HG03469 (cell line): ENCODE measurements at regions not wholly inside any gene's neighbourhood (a gene's known extent, or its start where the extent isn't known, plus 50 kb on each side); places are given as distances from the start of the nearest gene placed in this dataset.
"Not testable (repeated sequence)": the region's sequence is repeated elsewhere in the genome, so short reads cannot be mapped to it uniquely, and the experiment has no call there.

ENCODE experiments used
- ATAC-seq: cut with Tn5 transposase; IDR thresholded peaks from one replicate; pipeline ENCODE4 v1.9.1; 2021; ENCODE audit warnings: mild to moderate bottlenecking, moderate library complexity, moderate number of reproducible peaks; ENCODE audit not compliant: unreplicated experiment

DNA sequence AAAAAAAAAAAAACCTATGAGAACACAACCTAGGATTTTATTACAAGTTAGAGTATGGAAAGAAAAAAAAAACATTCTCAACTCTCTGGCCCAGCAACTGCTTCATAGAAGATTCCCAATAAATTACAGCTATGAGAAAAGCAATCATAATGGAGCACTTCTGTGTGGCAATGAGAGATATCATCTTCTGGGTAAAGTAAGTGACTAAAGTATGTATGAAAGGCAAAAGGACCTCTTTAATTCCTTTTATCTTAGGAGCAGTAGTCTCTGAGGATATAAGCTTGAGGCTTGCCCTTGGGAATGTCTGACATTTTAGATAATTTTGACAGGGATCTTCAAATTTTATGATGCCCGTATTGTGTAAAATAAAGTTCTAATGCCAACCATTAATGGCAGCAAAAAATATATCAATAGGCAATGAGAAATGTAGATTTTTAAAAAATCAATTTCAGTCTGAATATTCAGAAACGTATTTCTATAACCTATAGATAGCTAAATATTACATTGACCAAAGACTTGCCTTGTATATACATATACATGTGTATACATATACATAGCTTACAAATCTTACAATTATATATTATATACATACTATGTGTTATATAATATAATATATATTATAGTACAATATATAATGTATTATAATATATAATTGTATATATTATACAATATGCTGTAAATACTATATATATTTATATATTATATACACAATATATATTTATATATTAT lies 823.9 kb upstream of the SLITRK1 start:
- no peak for ATAC-seq

DNA sequence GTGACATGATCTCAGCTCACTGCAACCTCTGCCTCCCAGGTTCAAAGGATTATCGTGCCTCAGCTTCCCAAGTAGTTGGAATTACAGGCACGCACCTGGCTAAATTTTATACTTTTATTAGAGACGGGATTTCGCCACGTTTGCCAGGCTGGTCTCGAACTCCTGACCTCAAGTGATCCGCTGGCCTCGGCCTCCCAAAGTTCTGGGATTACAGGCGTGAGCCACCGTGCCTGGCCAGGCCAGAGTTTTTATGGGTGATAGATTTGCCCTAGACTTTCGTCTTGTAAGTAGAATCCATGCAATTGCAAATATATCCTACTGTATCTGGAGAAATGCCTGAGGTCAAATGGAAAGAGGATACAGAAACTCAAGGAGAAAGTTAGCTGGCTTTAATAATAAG lies 819.9 kb upstream of the SLITRK1 start:
- no peak for ATAC-seq

DNA sequence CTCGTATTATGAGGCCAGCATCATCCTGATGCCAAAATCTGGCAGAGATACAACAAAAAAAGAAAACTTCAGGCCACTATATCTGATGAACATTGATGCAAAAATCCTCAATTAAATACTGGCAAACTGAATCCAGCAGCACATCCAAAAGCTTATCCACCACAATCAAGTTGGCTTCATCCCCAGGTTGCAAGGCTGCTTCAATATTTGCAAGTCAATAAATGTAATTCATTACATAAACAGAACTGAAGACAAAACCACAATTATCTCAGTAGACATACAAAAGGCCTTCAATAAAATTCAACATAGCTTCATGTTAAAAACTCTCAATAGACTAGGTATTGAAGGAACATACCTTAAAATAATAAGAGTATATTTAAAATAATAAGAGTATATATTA lies 815.3 kb upstream of the SLITRK1 start:
- ATAC-seq = not testable (repeated sequence)

DNA sequence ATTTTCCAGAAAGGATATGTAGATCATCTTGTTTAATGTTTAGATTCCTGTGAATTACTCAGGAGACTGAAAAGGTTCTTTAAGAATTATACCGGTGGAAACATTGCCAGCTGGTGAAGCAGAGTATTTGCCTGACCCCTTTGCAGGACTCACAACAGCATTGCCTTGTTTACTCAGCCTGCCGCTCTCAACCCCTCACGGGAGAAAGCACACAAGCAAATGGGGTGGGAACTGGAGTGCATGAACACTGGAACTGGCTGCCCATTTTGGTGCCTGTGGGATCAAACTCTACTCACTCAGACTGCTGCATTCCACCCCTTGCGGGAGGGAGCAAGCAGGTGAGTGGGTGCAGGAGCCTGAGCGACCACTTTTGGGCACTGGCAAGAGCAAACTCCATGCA lies 804.7 kb upstream of the SLITRK1 start:
- ATAC-seq = no peak

DNA sequence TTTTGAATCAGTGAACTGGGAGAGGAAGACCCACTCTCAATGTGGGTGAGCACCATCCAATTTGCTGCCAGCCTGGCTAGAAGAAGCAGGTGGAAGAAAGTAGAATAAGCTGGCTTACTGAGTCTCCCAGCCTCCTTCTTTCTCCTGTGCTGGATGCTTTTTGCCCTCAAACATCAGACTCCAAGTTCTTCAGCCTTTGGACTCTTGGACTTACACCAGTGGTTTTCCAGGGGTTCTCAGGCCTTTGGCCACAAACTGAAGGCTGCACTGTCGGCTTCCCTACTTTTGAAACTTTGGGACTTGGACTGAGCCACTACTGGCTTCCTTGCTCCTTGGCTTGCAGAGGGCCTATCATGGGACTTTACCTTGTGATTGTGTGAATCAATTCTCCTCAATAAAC lies 804.2 kb upstream of the SLITRK1 start:
- no peak for ATAC-seq

DNA sequence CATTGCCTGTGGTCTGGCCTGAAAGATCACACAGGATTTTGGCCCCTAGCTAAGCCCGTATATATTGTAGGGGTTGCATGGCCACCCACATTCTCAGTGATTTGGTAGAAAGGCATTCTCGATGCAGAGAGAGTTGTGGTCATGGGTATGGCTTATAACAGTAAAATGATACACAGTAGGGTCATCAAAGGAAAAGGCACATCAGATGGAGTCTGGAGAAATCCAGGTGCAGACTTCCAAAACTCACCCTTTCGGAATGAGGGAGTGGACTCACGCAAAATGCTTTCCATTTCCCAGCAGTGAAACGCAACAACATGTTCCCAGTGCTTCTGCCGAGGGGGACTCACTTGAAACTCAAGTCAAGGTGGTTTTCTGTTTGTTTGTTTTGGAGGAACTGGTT lies 802.5 kb upstream of the SLITRK1 start:
- ATAC-seq = no peak

DNA sequence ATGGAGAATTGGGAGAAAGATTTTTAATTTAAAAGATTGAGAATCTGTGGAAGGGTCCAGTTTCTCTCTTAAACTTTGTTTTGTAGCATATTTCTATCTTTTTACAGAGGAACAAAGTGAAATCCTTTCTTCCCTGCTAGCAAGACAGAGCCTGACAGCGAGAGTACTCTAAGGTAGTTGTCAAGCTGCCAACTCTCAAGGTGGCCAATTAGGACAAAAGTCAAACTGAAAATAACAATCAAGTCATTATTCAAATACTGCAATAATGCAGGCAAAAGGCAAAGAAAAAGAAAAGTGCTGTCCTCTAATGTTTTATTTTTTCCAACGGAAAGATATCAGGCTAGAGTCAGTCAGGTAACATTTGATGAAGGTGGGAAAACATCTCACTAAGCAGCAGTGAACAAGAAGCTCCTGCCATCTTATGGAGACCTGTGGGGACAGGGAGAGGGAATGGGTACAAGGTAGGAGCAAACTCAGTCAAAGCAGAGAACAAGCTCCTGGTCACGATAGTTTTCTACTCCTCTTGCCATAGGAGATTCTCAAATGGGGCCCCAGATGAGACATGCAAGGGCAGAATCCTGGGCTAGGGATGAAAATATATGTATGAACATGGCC lies 801.9 kb upstream of the SLITRK1 start:
- ATAC-seq = no peak

DNA sequence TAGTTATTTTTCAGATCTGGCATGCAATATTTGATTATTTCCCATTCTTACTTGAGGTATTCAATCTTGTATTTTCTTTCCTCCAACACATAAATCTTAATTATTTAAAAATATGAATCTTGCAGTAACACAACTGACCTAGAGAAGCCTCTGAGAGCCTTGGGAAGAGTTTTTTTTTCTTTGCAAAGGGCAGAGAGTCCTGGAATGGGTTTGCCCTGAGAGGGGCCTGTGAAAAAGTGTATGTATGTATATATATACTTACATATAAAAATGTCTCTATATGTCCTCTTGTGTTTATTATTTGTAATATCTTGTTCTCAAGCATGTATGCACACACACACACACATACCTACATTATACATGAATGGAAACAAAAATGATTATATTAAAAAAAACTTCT lies 801.2 kb upstream of the SLITRK1 start:
- no peak for ATAC-seq

DNA sequence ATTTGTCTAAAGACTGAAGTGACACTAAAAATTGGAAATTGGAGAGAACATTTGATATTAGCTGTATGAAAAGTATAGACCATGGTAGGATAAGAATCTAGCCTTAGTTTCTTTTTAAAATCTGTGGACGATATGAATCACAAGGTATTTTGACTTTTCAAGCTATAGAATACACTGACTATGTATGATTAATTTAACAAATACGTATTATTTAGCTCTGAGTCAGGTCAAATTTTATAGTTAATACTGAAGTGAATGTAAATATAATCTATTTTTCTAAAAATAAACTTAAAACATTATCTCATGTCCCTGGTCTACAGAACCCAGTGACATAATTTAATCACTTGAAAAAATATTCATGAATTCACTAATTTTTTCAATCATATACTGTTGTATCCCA lies 795.6 kb upstream of the SLITRK1 start:
- ATAC-seq = no peak

DNA sequence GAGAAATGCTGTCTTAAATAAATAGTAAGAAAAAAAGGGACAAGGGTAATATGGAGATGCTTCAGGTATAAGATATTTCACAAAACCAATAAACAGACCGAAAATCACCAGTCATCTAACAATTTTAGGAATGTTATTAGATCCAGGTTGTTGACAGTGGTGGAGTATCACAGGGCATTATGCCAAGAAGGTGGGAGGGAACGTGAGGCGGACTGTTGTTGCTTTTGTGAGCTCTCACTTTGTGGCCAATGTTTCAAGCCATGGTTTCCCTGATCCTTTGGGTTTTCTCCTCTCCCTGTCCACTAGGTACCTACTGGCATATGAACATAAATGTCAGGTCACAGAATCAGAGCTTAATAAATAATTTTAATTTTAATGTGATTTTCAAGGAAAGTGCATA lies 790.3 kb upstream of the SLITRK1 start:
- ATAC-seq = no peak

DNA sequence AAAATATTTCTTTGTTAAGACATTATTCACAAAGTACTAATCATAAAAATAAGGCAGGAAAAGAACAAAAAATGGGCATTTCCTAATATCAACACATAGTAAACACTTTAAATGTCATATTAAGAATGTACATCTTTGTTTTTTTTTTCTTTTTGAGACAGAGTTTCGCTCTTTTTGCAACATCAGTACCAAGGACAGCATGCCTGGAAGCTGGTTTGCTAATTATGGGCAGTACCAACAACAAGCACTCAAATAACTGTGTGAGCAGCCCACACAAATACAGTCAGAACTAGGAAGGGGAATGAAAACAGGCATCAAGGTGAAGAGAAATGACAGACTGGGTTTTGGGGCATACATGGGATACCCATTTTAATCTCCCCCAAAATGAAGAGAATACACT lies 788.0 kb upstream of the SLITRK1 start:
- ATAC-seq = no peak

DNA sequence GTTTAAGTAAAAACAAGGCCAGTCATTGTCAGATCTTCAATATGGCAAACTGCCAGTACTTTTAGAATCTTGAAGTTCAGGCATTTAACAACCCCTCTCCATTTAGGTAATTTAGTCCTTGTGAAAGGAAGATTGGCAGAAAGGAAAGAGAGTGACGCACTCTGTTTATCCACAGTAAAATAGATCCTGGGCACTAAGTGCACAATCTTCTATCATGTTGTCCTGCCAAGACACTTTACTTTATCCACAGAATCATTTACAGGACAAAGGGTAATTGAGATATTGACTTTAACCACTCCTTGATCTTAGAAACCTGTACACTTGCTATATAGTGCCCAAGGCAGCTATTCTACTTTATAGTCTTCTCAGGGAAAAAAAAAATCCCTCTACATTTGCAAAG lies 786.4 kb upstream of the SLITRK1 start:
- ATAC-seq = no peak

DNA sequence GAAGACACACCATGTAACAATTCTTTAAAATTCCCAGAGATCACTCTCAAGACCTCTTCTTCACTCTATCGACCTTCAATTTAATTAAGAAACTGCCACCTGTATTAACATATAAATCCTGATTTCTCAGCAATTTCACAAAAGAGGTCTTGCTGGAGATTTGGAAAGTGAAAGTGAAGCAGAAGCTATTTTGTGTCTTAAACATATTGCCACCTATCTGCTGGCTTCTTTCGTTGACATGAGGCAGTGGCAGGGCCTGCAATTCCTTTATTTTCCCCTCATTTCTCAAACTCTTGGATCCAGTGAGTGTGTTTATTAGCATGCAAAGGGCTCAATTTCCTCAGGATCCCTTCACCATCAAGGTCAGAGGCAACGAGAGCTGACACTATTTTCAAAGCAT lies 780.2 kb upstream of the SLITRK1 start:
- ATAC-seq = no peak

DNA sequence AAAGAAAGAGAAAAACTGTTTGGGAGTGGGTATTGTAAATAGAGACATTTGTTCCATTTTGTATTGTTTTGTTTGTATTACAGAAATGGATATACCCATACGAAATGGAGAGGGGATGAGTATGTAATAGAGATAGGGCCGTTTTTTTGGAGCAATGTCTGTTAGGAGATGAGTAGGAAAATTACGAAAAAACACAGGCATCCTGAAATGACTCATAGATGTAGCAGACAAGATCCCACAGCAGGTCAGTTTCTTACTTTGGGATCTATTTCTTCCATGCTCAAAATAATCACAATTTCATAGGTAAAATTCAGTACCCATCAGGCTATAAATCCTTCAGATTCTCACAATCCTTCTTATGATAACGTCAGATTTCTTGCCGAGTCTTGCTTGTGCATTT lies 779.4 kb upstream of the SLITRK1 start:
- no peak for ATAC-seq

DNA sequence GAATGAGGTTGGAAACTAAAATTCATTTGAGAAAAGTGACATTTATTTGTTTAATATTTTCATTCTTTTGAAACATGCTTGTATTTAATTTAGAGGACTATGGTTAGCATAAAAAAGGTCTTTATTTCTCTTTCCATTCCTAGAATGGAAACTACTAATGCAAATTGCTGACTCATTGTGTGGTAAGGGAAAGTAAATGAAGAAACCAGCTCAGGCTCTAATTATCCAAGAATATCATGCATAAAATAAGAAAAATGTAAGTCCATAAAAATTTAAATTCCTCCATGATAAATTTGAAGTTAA lies 777.0 kb upstream of the SLITRK1 start:
- no peak for ATAC-seq

DNA sequence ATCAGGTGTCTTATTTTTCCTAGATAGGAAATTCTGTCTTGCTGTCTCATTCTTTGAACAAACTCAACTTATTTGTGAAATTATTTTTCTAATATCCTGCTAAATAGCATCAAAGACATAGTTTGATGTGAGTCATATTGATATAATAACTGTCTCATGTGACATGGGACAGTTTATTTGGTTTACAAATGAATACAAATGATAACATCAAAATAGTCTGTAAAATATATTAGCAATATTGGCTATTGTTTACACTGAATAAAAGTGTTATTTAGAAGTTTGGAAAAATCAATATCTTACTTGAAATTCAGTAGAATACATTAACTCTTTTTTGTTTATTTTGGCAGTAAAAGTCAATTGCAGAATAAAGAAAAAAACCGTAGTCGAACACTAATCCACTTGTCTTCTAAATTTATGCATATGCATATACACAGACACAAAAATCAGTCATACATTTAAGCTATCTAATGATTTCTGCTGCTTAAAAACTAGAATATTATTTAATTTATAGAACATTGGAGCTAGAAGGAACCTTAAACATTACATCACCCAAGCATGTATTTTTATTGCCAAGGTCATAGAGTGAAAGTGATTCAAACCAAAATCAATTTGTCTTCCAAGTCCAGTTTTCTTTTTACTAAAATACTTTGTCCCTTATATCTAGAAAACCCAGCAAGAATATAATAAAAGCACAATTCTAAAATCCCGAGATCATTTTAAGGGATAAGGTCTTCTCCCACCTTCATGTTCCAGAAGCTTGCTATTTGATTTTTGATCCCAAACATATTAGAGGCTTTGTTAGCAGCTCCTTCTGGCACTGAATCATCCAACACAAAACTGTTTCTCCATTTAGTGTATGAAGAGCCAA lies 776.5 kb upstream of the SLITRK1 start:
- ATAC-seq = no peak

DNA sequence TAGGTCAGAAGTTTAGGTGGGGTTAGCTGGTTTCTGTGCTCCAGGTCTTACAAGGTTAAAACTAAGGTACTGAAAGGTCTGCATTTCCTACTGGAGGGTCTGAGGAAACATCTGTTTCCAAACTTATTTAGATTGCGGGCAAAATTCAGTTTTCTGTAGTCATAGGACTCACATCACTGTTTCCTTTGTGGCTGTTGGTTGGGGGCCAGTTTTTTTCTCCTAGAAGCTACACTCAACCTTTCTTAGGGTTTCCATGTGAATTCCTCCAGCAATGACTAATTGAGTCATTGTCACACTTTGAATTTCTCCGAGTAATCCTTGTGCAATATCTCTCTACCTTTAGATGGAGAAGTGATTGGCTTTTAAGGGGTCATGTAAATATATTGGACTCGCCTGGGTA lies 773.4 kb upstream of the SLITRK1 start:
- no peak for ATAC-seq

DNA sequence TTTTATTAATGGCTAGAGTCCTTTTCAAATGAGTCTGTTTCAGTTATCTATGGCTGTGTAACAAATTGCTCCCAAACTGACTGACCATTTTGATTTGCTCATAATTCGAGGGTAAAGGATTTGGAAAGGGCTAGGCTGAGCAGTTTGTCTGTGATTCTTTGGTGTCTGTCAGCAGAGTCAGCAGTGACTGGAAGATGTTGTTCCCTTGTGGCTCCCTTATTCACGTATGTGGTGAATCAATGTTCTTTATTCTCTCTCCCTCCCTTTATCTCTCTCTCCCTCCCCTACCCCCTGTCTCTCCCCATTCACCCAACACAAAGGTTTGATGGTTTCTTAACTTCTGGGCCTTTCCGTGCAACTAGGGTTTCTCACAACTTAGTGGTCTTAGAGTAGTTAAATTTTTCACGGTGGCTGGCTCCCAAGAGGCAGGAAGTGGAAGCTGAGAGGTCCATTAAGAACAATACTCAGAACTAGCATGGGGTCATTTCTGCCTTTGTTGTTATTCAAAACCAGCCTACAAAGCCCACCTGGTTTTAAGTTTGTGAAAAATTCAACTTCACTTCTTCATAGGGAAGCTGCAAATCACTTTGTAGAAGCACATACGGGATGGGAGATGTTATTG lies 772.5 kb upstream of the SLITRK1 start:
- no peak for ATAC-seq

DNA sequence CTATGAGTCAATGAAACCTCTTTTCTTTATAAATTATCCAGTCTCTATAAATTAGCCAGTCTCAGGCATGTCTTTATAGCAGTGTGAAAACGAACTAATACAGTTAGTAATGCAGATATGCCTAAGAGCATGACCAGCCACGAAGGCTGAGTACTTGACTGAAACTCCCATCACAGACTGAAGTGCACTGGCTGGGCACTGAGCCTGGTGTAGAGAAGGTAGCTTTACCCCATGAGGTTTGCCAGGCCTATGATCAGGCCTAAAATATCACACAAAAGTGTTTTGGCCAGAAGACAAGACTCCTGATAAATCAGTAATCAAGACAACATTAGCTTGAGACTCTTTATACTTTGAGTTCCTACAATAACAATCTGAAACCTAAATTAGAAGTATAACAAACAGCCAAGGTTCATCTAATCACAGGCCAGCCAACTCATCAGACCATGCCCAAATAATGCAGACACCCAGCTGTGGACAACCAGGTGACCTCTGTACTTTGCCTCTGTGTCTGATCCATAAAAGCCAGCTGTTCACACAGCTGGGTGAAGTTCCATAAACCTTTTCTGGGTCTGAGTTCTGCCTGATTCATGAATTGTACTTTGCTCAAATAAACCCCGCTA lies 771.8 kb upstream of the SLITRK1 start:
- ATAC-seq = no peak

DNA sequence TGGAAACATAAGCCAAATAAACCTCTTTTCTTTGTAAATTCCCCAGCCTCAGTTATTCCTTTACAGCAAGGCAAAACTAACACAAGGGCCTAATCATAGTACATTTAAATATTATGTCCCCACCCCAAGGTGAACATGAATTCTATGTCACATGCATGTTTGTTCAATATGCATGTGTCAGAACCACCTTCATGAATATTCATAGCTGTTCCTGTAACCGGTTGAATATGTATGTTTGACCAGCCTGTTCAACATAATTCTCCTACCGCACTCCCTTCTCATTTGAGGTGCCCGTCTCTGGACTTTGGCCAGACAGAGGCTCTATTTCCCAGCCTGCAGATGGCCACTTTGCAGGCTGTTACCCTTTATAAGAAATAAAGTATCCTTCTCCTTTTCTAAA lies 769.4 kb upstream of the SLITRK1 start:
- no peak for ATAC-seq

DNA sequence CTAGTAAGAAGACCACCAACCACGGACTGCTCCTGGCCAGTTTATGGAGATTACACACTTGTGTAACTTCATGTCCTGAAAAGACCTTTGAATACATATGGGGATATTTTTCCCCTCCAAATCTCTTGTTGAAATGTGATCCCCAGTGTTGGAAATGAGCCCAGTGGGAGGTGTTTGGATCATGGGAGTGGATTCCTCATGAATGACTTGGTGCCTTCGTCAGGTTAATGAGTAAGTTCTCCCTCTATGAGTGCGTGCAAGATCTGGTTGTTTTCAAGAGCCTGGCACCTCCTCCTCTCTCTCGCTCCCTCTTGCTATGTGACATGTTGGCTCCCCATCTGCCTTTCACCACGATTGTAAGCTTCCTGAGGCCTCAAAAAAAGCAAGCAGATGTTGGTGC lies 769.0 kb upstream of the SLITRK1 start:
- no peak for ATAC-seq
